Panc1 (cell line): ENCODE measurements at regions not wholly inside any gene's neighbourhood (a gene's known extent, or its start where the extent isn't known, plus 50 kb on each side); places are given as distances from the start of the nearest gene placed in this dataset.
"Not testable (repeated sequence)": the region's sequence is repeated elsewhere in the genome, so short reads cannot be mapped to it uniquely, and the experiment has no call there.

Experiments used
- ATAC-seq: fragments of 200-7000 bp; cut with Tn5 transposase; 2 replicates; pipeline ENCODE4 v1.9.1; 2020; ENCODE audit warnings: mild to moderate bottlenecking, moderate library complexity
- BruUV-seq: library from RNA; stranded (reverse); fragments of 400-500 nt; replicated peaks from 2 replicates; lab custom pipeline; 2021; lab: Mats Ljungman, UMichigan
- CTCF ChIA-PET: fragments of 300-600 bp; sonication (Branson Sonifier 250); formaldehyde crosslinking; loops from one replicate; lab custom pipeline; 2022; ENCODE audit warnings: antibody characterized with exemption; lab: Charles Lee
- POLR2A ChIA-PET: fragments of 300-600 bp; sonication (Branson Sonifier 250); formaldehyde crosslinking; loops from one replicate; lab custom pipeline; 2022; ENCODE audit warnings: antibody characterized with exemption; lab: Charles Lee
- DNase-seq: peaks from one replicate; pipeline ENCODE4 v3.0.0-alpha.2; 2010; ENCODE audit warnings: low read depth, low spot score
- H3K27ac ChIP-seq: 2 replicates; pipeline ENCODE4 v1.5.1; 2011; ENCODE audit warnings: mild to moderate bottlenecking, low read length, inconsistent platforms
- H3K27me3 ChIP-seq: fragments of 200-500 bp; sonication (Bioruptor generic); 2 replicates; pipeline ENCODE4 v1.6.0; 2014; ENCODE audit warnings: low read length, inconsistent platforms; ENCODE audit not compliant: control insufficient read depth, insufficient read depth
- H3K36me3 ChIP-seq: fragments of 200-500 bp; sonication (Bioruptor generic); 2 replicates; pipeline ENCODE4 v1.5.1; 2014; ENCODE audit warnings: inconsistent platforms, mild to moderate bottlenecking, low read length, moderate library complexity; ENCODE audit not compliant: control insufficient read depth, insufficient read depth
- H3K4me1 ChIP-seq: 2 replicates; pipeline ENCODE4 v1.5.1; 2011; ENCODE audit warnings: inconsistent platforms, mild to moderate bottlenecking, low read length, moderate library complexity; ENCODE audit not compliant: control insufficient read depth, insufficient read depth
- H3K4me3 ChIP-seq, 2 experiments: 2 replicates each; pipeline ENCODE4 v1.5.1; 2011 to 2012; ENCODE audit warnings: low read depth in 2 of 2, low read length in 2 of 2, mild to moderate bottlenecking in 2 of 2, inconsistent platforms in 1 of 2, moderate library complexity in 1 of 2
- H3K9me3 ChIP-seq: fragments of 200-500 bp; sonication (Bioruptor generic); 2 replicates; pipeline ENCODE4 v1.5.1; 2014; ENCODE audit warnings: low read depth, mild to moderate bottlenecking, inconsistent platforms, low read length, moderate library complexity; ENCODE audit not compliant: control insufficient read depth, insufficient read depth
- POLR2AphosphoS5 ChIP-seq: IDR thresholded peaks from 2 replicates; pipeline ENCODE4 v1.6.1; 2012; ENCODE audit warnings: mild to moderate bottlenecking, low read depth, low read length, moderate library complexity
- SIN3A ChIP-seq: IDR thresholded peaks from 2 replicates; pipeline ENCODE4 v1.6.1; 2012; ENCODE audit warnings: low read depth, mild to moderate bottlenecking, low read length, moderate library complexity, borderline replicate concordance; ENCODE audit not compliant: insufficient read depth
- TCF7L2 ChIP-seq: IDR thresholded peaks from 2 replicates; pipeline ENCODE4 v1.6.1; 2011; ENCODE audit warnings: mild to moderate bottlenecking, low read depth, low read length, inconsistent platforms
- in situ Hi-C: cut with HindIII; loops from 2 replicates; pipeline ENCODE4 v1.10.0; 2016; ENCODE audit warnings: low sequenced_read_pairs, low pct_unique_long_range_greater_than_20kb
- intact Hi-C: fragments of 100-400 bp; cut with micrococcal nuclease; formaldehyde crosslinking; loops from one replicate; pipeline ENCODE4 v1.10.0; 2022; ENCODE audit not compliant: unreplicated experiment
- TF ChIP-seq, protein P1 (sequence below): fragments of 450-650 bp; IDR thresholded peaks from 2 replicates; pipeline ENCODE4 v1.5.1; 2017; ENCODE audit warnings: mild to moderate bottlenecking
- TF ChIP-seq, protein P2 (sequence below), 2 experiments: IDR thresholded peaks; 2 replicates each; pipeline ENCODE4 v1.6.1; 2011 to 2012; ENCODE audit warnings: low read depth in 2 of 2, control low read depth in 1 of 2, low read length in 1 of 2, mild to moderate bottlenecking in 1 of 2, moderate library complexity in 1 of 2; ENCODE audit not compliant: insufficient read depth in 1 of 2

DNA sequence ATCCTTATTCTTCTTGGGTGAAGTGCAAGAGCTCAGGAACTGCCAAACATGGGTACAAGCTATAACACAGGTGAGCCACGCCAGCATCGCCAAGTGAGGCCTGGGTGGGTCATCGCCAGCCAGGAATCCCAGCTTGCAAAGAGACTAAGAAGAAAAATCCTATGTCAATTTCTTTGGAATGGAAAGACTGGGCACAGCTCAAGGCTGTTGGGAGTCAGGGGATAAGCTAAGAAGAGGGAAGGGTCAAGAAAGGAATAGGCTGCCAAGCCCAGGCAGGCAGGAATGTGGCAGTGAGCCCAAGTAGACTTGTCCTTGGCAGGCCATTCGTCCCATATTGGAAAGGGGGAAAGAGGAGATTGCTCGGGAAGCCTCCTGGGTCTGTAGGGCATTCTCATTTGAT is 191.4 kb upstream of the CDH5 start:
- intact Hi-C loops = no loop called here
- in situ Hi-C loops = no loop called here
- CTCF ChIA-PET = no interaction called here

DNA sequence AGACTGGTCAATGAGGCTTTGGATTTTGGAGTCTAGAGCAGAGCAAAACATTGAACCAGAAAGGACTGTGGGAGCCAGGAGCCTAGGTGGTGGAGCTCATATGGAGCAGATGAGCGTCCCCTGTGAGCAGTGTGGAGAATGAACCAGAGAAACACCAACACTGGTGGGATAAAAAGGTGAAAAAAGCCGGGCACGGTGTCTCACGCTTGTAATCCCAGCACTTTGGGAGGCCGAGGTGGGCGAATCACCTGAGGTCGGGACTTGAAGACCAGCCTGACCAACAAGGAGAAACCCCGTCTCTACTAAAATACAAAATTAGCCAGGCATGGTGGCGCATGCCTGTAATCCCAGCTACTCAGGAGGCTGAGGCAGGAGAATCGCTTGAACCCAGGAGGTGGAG is 192.7 kb upstream of the CDH5 start:
- DNase-seq, in situ Hi-C loops, intact Hi-C loops, H3K4me1 ChIP-seq, ATAC-seq, H3K36me3 ChIP-seq, POLR2A ChIA-PET, H3K27me3 ChIP-seq, H3K4me3 ChIP-seq, H3K27ac ChIP-seq, H3K9me3 ChIP-seq, CTCF ChIA-PET, BruUV-seq: not testable (repeated sequence)

More for the DNA sequence above, 191.4 kb upstream of the CDH5 start:
- H3K4me3 ChIP-seq = no peak overlapping the region
- ATAC-seq = no peak
- H3K4me1 ChIP-seq = no peaks in the 10 kb centered on the region
- TF ChIP-seq, protein P1, sequence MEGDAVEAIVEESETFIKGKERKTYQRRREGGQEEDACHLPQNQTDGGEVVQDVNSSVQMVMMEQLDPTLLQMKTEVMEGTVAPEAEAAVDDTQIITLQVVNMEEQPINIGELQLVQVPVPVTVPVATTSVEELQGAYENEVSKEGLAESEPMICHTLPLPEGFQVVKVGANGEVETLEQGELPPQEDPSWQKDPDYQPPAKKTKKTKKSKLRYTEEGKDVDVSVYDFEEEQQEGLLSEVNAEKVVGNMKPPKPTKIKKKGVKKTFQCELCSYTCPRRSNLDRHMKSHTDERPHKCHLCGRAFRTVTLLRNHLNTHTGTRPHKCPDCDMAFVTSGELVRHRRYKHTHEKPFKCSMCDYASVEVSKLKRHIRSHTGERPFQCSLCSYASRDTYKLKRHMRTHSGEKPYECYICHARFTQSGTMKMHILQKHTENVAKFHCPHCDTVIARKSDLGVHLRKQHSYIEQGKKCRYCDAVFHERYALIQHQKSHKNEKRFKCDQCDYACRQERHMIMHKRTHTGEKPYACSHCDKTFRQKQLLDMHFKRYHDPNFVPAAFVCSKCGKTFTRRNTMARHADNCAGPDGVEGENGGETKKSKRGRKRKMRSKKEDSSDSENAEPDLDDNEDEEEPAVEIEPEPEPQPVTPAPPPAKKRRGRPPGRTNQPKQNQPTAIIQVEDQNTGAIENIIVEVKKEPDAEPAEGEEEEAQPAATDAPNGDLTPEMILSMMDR = no peak
- no peak for TF ChIP-seq TCF7L2
- TF ChIP-seq SIN3A = no peak
- TF ChIP-seq POLR2AphosphoS5 = no peak
- TF ChIP-seq, protein P2, sequence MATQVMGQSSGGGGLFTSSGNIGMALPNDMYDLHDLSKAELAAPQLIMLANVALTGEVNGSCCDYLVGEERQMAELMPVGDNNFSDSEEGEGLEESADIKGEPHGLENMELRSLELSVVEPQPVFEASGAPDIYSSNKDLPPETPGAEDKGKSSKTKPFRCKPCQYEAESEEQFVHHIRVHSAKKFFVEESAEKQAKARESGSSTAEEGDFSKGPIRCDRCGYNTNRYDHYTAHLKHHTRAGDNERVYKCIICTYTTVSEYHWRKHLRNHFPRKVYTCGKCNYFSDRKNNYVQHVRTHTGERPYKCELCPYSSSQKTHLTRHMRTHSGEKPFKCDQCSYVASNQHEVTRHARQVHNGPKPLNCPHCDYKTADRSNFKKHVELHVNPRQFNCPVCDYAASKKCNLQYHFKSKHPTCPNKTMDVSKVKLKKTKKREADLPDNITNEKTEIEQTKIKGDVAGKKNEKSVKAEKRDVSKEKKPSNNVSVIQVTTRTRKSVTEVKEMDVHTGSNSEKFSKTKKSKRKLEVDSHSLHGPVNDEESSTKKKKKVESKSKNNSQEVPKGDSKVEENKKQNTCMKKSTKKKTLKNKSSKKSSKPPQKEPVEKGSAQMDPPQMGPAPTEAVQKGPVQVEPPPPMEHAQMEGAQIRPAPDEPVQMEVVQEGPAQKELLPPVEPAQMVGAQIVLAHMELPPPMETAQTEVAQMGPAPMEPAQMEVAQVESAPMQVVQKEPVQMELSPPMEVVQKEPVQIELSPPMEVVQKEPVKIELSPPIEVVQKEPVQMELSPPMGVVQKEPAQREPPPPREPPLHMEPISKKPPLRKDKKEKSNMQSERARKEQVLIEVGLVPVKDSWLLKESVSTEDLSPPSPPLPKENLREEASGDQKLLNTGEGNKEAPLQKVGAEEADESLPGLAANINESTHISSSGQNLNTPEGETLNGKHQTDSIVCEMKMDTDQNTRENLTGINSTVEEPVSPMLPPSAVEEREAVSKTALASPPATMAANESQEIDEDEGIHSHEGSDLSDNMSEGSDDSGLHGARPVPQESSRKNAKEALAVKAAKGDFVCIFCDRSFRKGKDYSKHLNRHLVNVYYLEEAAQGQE (IDR thresholded peaks at IDR 0.05; ENCODE audit: insufficient read depth in 1 of 2, low read depth in 2 of 2, low read length in 1 of 2) = no peak
- POLR2A ChIA-PET = no interaction called here
- no peaks in the 10 kb centered on the region for H3K9me3 ChIP-seq
- H3K27me3 ChIP-seq = no peaks in the 10 kb centered on the region
- no peak for DNase-seq
- no peaks in the 10 kb centered on the region for H3K36me3 ChIP-seq
- no peak overlapping the region for H3K27ac ChIP-seq
- BruUV-seq = no TSS peak

DNA sequence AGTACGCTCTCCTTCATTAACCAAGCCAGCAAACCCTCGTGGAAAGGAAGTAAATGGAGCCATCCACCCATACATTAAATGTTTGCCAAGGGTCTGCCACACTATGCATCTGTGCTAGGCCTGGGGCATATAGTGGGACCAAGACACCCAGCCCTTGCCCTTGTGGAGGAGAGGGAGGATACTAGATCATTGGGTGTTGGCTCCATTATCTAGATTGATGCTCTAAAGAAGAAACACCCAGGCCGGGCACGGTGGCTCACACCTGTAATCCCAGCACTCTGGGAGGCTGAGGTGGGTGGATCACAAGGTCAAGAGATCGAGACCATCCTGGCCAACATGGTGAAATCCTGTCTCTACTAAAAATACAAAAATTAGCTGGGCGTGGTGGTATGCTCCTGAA is 193.3 kb upstream of the CDH5 start:
- CTCF ChIA-PET, ATAC-seq, H3K27me3 ChIP-seq, in situ Hi-C loops, H3K27ac ChIP-seq, intact Hi-C loops, BruUV-seq, H3K36me3 ChIP-seq, DNase-seq, H3K4me1 ChIP-seq, H3K4me3 ChIP-seq, H3K9me3 ChIP-seq, POLR2A ChIA-PET: not testable (repeated sequence)
